PC-9 (cell line): ENCODE measurements at regions not wholly inside any gene's neighbourhood (a gene's known extent, or its start where the extent isn't known, plus 50 kb on each side); places are given as distances from the start of the nearest gene placed in this dataset.

Experiments
- EZH2 ChIP-seq: fragments of 200-600 bp; sonication (generic); IDR thresholded peaks from 2 replicates; pipeline ENCODE4 v1.8.0; 2017; ENCODE audit warnings: antibody characterized with exemption, low read depth
- TF ChIP-seq, protein P1 (sequence below): fragments of 200-600 bp; sonication (generic); conservative IDR thresholded peaks from 2 replicates; pipeline ENCODE4 v1.6.1; 2017; ENCODE audit warnings: mixed run types, antibody characterized with exemption, mild to moderate bottlenecking, moderate library complexity

DNA sequence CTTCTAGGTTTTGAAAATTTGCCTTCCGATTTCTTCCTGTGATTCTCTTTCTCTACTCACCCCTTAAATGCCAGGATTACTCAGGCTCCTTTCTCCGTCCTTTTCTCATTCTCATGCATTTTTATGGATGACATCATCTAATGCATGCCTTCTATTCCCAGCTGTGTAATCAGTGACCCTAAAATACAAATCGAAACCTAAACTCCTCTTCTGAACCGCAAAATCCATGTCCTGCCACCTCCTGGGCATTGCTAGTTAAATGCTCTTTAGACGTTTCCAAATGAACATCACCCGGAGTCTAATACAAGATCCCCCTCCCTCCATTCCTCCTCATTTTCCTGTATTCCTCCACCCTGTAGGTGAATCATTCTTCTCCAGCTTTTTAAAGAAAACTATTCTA lies 1703.1 kb upstream of the FLRT2 start:
- TF ChIP-seq, protein P1, sequence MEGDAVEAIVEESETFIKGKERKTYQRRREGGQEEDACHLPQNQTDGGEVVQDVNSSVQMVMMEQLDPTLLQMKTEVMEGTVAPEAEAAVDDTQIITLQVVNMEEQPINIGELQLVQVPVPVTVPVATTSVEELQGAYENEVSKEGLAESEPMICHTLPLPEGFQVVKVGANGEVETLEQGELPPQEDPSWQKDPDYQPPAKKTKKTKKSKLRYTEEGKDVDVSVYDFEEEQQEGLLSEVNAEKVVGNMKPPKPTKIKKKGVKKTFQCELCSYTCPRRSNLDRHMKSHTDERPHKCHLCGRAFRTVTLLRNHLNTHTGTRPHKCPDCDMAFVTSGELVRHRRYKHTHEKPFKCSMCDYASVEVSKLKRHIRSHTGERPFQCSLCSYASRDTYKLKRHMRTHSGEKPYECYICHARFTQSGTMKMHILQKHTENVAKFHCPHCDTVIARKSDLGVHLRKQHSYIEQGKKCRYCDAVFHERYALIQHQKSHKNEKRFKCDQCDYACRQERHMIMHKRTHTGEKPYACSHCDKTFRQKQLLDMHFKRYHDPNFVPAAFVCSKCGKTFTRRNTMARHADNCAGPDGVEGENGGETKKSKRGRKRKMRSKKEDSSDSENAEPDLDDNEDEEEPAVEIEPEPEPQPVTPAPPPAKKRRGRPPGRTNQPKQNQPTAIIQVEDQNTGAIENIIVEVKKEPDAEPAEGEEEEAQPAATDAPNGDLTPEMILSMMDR = no peak
- TF ChIP-seq EZH2 = no peak
